Trophoblast cell (in vitro differentiated cells and primary cell): ENCODE measurements at regions not wholly inside any gene's neighbourhood (a gene's known extent, or its start where the extent isn't known, plus 50 kb on each side); places are given as distances from the start of the nearest gene placed in this dataset.

ENCODE experiments used
- DNase-seq, 2 donors: peaks; one replicate each; pipeline ENCODE4 v3.0.0-alpha.2; 2016
- H2AFZ ChIP-seq: 2 replicates; pipeline ENCODE4 v1.6.1; 2013; ENCODE audit warnings: low read length, moderate library complexity, mild to moderate bottlenecking; ENCODE audit not compliant: insufficient read depth, poor library complexity
- H2AK5ac ChIP-seq: 2 replicates; pipeline ENCODE4 v1.6.1; 2013; ENCODE audit warnings: mild to moderate bottlenecking, low read length
- H2BK120ac ChIP-seq: 2 replicates; pipeline ENCODE4 v1.6.1; 2013; ENCODE audit warnings: low read length, mild to moderate bottlenecking, moderate library complexity; ENCODE audit not compliant: insufficient read depth, poor library complexity
- H2BK12ac ChIP-seq: 2 replicates; pipeline ENCODE4 v1.6.1; 2013; ENCODE audit warnings: mild to moderate bottlenecking, low read length, moderate library complexity
- H2BK5ac ChIP-seq: 2 replicates; pipeline ENCODE4 v1.6.1; 2013; ENCODE audit warnings: low read length, low read depth, moderate library complexity, mild to moderate bottlenecking; ENCODE audit not compliant: poor library complexity
- H3K14ac ChIP-seq: 2 replicates; pipeline ENCODE4 v1.6.1; 2013; ENCODE audit warnings: mild to moderate bottlenecking, low read length
- H3K18ac ChIP-seq: 2 replicates; pipeline ENCODE4 v1.6.1; 2013; ENCODE audit warnings: mild to moderate bottlenecking, low read length
- H3K23ac ChIP-seq: 2 replicates; pipeline ENCODE4 v1.6.1; 2013; ENCODE audit warnings: low read length
- H3K27ac ChIP-seq: 2 replicates; pipeline ENCODE4 v1.5.1; 2013; ENCODE audit warnings: low read depth, mild to moderate bottlenecking, inconsistent platforms, low read length, moderate library complexity
- H3K27me3 ChIP-seq: 2 replicates; pipeline ENCODE4 v1.6.1; 2013; ENCODE audit warnings: inconsistent platforms, mild to moderate bottlenecking, low read length, moderate library complexity; ENCODE audit not compliant: insufficient read depth
- H3K36me3 ChIP-seq, 2 experiments: 1 replicate in 1 of 2; 2 replicates in 1 of 2; pipeline ENCODE4 v1.6.1; 2013; ENCODE audit warnings: low read length in 2 of 2, mild to moderate bottlenecking in 2 of 2, moderate library complexity in 1 of 2; ENCODE audit not compliant: insufficient read depth in 2 of 2, control insufficient read depth in 1 of 2
- H3K4ac ChIP-seq: 2 replicates; pipeline ENCODE4 v1.6.1; 2013; ENCODE audit warnings: low read depth, mild to moderate bottlenecking, low read length, moderate library complexity
- H3K4me1 ChIP-seq, 2 experiments: 1 replicate in 1 of 2; 2 replicates in 1 of 2; pipeline ENCODE4 v1.6.1; 2013; ENCODE audit warnings: low read length in 2 of 2, mild to moderate bottlenecking in 2 of 2, moderate library complexity in 1 of 2; ENCODE audit not compliant: insufficient read depth in 2 of 2, control insufficient read depth in 1 of 2
- H3K4me2 ChIP-seq: 2 replicates; pipeline ENCODE4 v1.6.1; 2013; ENCODE audit warnings: inconsistent platforms, mild to moderate bottlenecking, low read length, moderate library complexity
- H3K4me3 ChIP-seq: 2 replicates; pipeline ENCODE4 v1.5.1; 2013; ENCODE audit warnings: mild to moderate bottlenecking, low read depth, low read length, inconsistent platforms
- H3K79me1 ChIP-seq: one replicate; pipeline ENCODE4 v1.6.1; 2013; ENCODE audit warnings: low read length
- H3K79me2 ChIP-seq: 2 replicates; pipeline ENCODE4 v1.6.1; 2013; ENCODE audit warnings: low read length, mild to moderate bottlenecking; ENCODE audit not compliant: control insufficient read depth, insufficient read depth, poor library complexity
- H3K9ac ChIP-seq: 2 replicates; pipeline ENCODE4 v1.6.1; 2013; ENCODE audit warnings: mild to moderate bottlenecking, low read length
- H3K9me3 ChIP-seq: 2 replicates; pipeline ENCODE4 v1.6.1; 2013; ENCODE audit warnings: low read depth, mild to moderate bottlenecking, control low read depth, inconsistent platforms, low read length; ENCODE audit not compliant: insufficient read depth
- H4K12ac ChIP-seq: 2 replicates; pipeline ENCODE4 v1.6.1; 2013; ENCODE audit warnings: low read depth, mild to moderate bottlenecking, low read length, moderate library complexity
- H4K8ac ChIP-seq: 2 replicates; pipeline ENCODE4 v1.6.1; 2013; ENCODE audit warnings: low read depth, mild to moderate bottlenecking, low read length, moderate library complexity
- H4K91ac ChIP-seq: one replicate; pipeline ENCODE4 v1.6.1; 2013; ENCODE audit warnings: low read depth, mild to moderate bottlenecking, low read length, moderate library complexity
- WGBS: extraction: QIAGEN DNeasy Blood & Tissue Kit; methylation state at CpG from one replicate; pipeline ENCODE4 v1.1.7; 2013; ENCODE audit warnings: missing lambda C conversion rate; ENCODE audit not compliant: insufficient read length, insufficient coverage; ENCODE audit errors: extremely low coverage; 5-methylcytosine and 5-hydroxymethylcytosine counted together

DNA sequence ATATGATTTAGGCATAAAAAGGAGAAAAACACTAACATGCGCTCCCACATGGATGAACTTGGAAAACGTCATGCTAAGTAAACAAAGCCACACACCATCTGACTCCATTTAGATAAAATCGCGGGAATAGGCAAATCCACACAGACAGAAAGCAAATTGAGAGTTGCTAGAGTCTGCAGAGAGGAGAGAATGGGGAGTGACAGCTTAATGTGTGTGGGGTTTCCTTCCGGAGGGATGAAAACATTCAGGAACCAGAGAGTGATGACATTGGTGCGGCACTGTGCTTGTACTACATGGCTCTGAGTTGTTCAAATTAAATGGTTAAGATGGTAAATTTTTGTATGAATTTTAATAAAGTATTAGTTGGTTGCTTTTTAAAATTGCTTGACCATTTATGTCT, 482.9 kb upstream of the AKR1E2 start:
- peak overlapping the region; percentile 13 for H4K91ac ChIP-seq
- H3K9ac ChIP-seq = no peak overlapping the region
- no peak overlapping the region for H3K4me3 ChIP-seq
- peak overlapping the region; percentile 19 for H3K4ac ChIP-seq
- no peak overlapping the region for H2AFZ ChIP-seq
- no peak overlapping the region for H3K4me2 ChIP-seq
- H3K27me3 ChIP-seq = no peaks in the 10 kb centered on the region
- no peaks in the 10 kb centered on the region for H3K36me3 ChIP-seq
- H3K79me1 ChIP-seq = peaks cover 14% of the 10 kb centered on the region
- no peak overlapping the region for H4K8ac ChIP-seq
- DNase-seq = no peak
- H3K18ac ChIP-seq = no peak overlapping the region
- no peak overlapping the region for H3K23ac ChIP-seq
- peak overlapping the region; percentile 11 for H3K14ac ChIP-seq
- H2BK12ac ChIP-seq = peak overlapping the region; percentile 81
- H3K9me3 ChIP-seq = no peaks in the 10 kb centered on the region
- peaks cover 7% of the 10 kb centered on the region in 2 experiments for H3K4me1 ChIP-seq
- peak overlapping the region; percentile 47 for H2BK120ac ChIP-seq
- no peaks in the 10 kb centered on the region for H3K79me2 ChIP-seq
- H2AK5ac ChIP-seq = peak overlapping the region; percentile 59
- no peak overlapping the region for H4K12ac ChIP-seq
- H2BK5ac ChIP-seq = no peak overlapping the region
- H3K27ac ChIP-seq = no peak overlapping the region
- WGBS = no CpG with 5 or more reads among the region's 6 CpGs

DNA sequence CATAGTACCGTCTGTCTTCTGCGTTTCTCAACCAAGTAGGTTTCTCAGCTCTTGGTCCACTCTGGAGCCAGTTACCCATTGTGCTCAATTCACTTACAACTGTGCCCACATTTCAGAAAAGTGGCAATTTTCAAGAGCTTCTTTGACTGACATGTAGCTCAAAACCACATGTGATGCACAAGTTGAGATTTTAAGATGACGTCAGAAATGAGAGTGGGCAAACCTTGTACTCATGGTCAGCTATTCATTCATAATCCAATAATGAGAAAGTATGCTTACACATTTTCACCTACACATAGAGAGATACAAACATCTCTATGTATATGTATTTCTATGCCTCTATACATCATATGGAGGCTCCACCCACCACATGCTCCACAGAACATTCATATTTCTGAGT, 487.2 kb upstream of the AKR1E2 start:
- Histone ChIP-seq H2AK5ac (no peak overlapping the region), H3K4me2 (no peak overlapping the region), H4K8ac (no peak overlapping the region), H3K14ac (no peak overlapping the region), H3K27me3 (no peaks in the 10 kb centered on the region), H3K4me3 (no peak overlapping the region), H2BK120ac (no peak overlapping the region), H4K12ac (no peak overlapping the region), H3K9ac (no peak overlapping the region), H3K9me3 (no peaks in the 10 kb centered on the region), H3K79me1 (peaks cover 7% of the 10 kb centered on the region), H2BK12ac (no peak overlapping the region), H3K79me2 (no peaks in the 10 kb centered on the region), H2AFZ (no peak overlapping the region), H3K36me3 (no peaks in the 10 kb centered on the region), H3K4me1 (peaks cover 4 to 7% of the 10 kb centered on the region in 2 experiments), H2BK5ac (no peak overlapping the region), H3K27ac (no peak overlapping the region), H3K23ac (no peak overlapping the region), H3K4ac (no peak overlapping the region), H4K91ac (no peak overlapping the region), H3K18ac (no peak overlapping the region)
- no peak for DNase-seq
- WGBS = no CpG with 5 or more reads among the region's 3 CpGs

DNA sequence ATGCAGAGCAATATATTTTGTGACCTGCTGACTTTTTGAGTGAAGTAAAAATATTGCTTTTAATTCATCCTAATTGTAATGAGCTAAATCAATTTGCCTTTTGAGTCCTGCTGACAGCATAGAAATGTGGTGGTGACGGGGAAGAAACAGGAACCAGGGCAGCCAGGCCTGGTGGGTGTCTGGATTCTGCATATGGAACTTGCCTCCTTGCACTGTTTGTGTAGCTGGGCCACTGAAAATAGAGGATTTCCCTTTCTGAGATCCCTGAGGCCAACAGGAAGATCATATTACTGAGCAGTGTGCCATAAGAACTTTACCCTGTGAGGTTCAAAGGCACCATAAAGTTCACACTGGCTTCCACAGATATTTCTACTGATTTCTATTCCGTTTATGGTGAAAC, 488.4 kb upstream of the AKR1E2 start:
- no peak overlapping the region for H3K23ac ChIP-seq
- H3K18ac ChIP-seq = no peak overlapping the region
- H3K4me2 ChIP-seq = peak overlapping the region; percentile 0
- H3K14ac ChIP-seq = no peak overlapping the region
- no CpG with 5 or more reads among the region's 2 CpGs for WGBS
- peaks cover 3% of the 10 kb centered on the region for H3K79me1 ChIP-seq
- no peak overlapping the region for H2BK12ac ChIP-seq
- H3K4me3 ChIP-seq = no peak overlapping the region
- no peak for DNase-seq
- no peak overlapping the region for H4K91ac ChIP-seq
- H3K4me1 ChIP-seq = peaks cover 3 to 6% of the 10 kb centered on the region in 2 experiments
- H3K9me3 ChIP-seq = no peaks in the 10 kb centered on the region
- H3K9ac ChIP-seq = no peak overlapping the region
- no peak overlapping the region for H2AFZ ChIP-seq
- H3K36me3 ChIP-seq = no peaks in the 10 kb centered on the region
- no peak overlapping the region for H4K8ac ChIP-seq
- no peak overlapping the region for H2BK120ac ChIP-seq
- H2AK5ac ChIP-seq = no peak overlapping the region
- no peak overlapping the region for H3K4ac ChIP-seq
- no peaks in the 10 kb centered on the region for H3K27me3 ChIP-seq
- no peak overlapping the region for H2BK5ac ChIP-seq
- no peak overlapping the region for H3K27ac ChIP-seq
- H3K79me2 ChIP-seq = no peaks in the 10 kb centered on the region
- H4K12ac ChIP-seq = no peak overlapping the region

DNA sequence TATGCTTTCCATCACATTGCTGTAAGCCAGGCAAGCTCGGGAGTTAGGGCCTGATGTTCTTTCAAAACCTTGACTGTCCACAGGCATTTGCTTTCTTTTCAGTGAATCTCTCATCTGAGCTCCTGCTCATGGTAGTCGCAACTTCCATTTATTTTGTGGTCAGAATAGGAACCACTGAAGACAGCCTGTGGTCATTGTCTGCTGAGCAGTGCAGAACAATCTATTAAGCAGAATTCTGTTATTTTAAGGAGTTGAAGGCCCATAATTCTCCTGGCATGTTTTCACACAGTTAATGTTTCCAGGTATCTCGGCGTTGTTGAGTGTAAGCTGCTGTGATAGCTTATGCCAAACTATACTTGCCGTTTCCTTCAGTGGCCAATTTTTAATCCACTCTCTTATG, 491.1 kb upstream of the AKR1E2 start:
- Histone ChIP-seq H2AK5ac (no peak overlapping the region), H3K23ac (no peak overlapping the region), H3K79me1 (peaks cover 6% of the 10 kb centered on the region), H3K4ac (no peak overlapping the region), H3K9me3 (no peaks in the 10 kb centered on the region), H2AFZ (no peak overlapping the region), H2BK12ac (peak overlapping the region; percentile 62), H2BK5ac (no peak overlapping the region), H3K9ac (no peak overlapping the region), H3K27me3 (no peaks in the 10 kb centered on the region), H3K14ac (no peak overlapping the region), H3K79me2 (no peaks in the 10 kb centered on the region), H3K18ac (no peak overlapping the region), H3K4me2 (no peak overlapping the region), H3K4me3 (no peak overlapping the region), H3K4me1 (peaks cover 5 to 12% of the 10 kb centered on the region in 2 experiments), H4K91ac (no peak overlapping the region), H2BK120ac (no peak overlapping the region), H3K27ac (no peak overlapping the region), H4K12ac (no peak overlapping the region), H4K8ac (no peak overlapping the region), H3K36me3 (no peaks in the 10 kb centered on the region)
- DNase-seq = no peak
- WGBS = no CpG with 5 or more reads among the region's 5 CpGs
